ENCODE measurements at regions not wholly inside any gene's neighbourhood (a gene's known extent, or its start where the extent isn't known, plus 50 kb on each side); places are given as distances from the start of the nearest gene placed in this dataset.

DNA sequence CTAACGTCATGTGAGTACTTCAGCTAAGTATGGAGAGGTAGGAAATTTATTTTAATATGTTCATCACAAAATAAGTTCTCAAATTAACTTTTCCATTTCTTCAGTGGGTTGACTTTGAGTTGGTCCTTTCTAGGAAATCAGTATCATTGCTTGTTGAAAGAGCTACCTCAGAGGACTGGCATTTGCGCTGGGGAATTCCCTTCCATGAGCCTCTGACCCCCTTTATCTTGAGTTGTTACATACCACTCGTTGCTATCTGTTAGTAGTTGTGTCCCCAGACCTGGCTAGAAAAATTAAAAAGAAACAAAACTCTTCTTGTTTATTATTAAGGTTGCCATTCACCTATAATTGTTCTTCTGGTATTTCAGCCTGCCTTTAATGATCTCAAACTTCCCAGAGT, 96.8 kb upstream of the ROBO2 start:
- no peak for DNase-seq (ENCODE audit: low spot score)
- no peaks in the 10 kb centered on the region for H3K36me3 Mint-ChIP-seq (ENCODE audit: low read depth)
- H3K27me3 Mint-ChIP-seq (ENCODE audit: low read depth), result no peaks in the 10 kb centered on the region
- no peak overlapping the region for H3K27ac Mint-ChIP-seq (ENCODE audit: unreplicated experiment)
- H3K9me3 Mint-ChIP-seq (ENCODE audit: low read depth), result peaks cover 3% of the 10 kb centered on the region
- no peaks in the 10 kb centered on the region for H3K4me1 Mint-ChIP-seq (ENCODE audit: low read depth)
- H3K4me3 Mint-ChIP-seq (ENCODE audit: unreplicated experiment), result no peak overlapping the region
- TF ChIP-seq, protein P1, sequence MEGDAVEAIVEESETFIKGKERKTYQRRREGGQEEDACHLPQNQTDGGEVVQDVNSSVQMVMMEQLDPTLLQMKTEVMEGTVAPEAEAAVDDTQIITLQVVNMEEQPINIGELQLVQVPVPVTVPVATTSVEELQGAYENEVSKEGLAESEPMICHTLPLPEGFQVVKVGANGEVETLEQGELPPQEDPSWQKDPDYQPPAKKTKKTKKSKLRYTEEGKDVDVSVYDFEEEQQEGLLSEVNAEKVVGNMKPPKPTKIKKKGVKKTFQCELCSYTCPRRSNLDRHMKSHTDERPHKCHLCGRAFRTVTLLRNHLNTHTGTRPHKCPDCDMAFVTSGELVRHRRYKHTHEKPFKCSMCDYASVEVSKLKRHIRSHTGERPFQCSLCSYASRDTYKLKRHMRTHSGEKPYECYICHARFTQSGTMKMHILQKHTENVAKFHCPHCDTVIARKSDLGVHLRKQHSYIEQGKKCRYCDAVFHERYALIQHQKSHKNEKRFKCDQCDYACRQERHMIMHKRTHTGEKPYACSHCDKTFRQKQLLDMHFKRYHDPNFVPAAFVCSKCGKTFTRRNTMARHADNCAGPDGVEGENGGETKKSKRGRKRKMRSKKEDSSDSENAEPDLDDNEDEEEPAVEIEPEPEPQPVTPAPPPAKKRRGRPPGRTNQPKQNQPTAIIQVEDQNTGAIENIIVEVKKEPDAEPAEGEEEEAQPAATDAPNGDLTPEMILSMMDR (IDR thresholded peaks at IDR 0.05), result no peak

DNA sequence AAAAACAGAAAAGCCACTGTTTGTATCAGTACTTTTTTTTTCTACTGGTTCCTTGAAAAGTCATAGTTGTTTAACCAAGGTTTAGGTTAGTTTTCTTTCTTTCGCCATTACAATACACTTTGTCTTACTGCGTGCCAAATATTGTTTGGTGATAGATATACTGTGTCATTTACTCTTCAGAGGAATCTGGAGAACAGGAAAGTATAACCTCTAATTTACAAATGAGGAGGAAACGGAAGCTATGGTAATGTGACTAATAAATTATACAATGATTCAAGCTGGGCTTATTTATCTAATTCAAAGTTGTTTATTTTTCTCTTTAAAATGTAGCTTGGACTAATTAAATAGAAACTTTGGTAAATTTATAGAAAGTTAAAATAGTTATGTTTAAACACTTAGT, 96.2 kb upstream of the ROBO2 start:
- no peak overlapping the region for H3K27ac Mint-ChIP-seq (ENCODE audit: unreplicated experiment)
- H3K9me3 Mint-ChIP-seq (ENCODE audit: low read depth), result peaks cover 3% of the 10 kb centered on the region
- H3K4me1 Mint-ChIP-seq (ENCODE audit: low read depth), result no peaks in the 10 kb centered on the region
- TF ChIP-seq, protein P1 (IDR thresholded peaks at IDR 0.05), result no peak
- no peak overlapping the region for H3K4me3 Mint-ChIP-seq (ENCODE audit: unreplicated experiment)
- no peaks in the 10 kb centered on the region for H3K36me3 Mint-ChIP-seq (ENCODE audit: low read depth)
- no peaks in the 10 kb centered on the region for H3K27me3 Mint-ChIP-seq (ENCODE audit: low read depth)
- DNase-seq (ENCODE audit: low spot score), result no peak

DNA sequence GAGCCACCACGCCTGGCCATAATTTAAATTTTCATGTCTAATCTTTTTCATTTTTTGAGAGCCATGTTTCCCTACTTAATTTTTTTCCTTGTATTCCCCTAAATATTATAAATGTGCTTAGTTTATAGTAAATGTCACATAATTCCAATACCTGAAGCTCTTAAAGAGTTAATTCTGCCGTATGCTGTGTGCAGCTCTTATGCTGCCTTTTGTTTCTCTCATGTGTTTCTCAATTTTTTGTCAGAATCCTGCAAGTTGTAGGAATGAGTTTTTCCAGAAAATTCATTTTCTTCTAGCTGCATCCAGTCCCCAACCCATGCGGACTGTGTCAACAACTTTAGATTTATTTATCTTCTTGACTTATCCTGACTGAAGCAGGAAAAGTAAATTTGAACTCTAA, 90.9 kb upstream of the ROBO2 start:
- H3K27me3 Mint-ChIP-seq (ENCODE audit: low read depth), result no peaks in the 10 kb centered on the region
- H3K4me3 Mint-ChIP-seq (ENCODE audit: unreplicated experiment), result no peak overlapping the region
- no peaks in the 10 kb centered on the region for H3K36me3 Mint-ChIP-seq (ENCODE audit: low read depth)
- no peak overlapping the region for H3K27ac Mint-ChIP-seq (ENCODE audit: unreplicated experiment)
- no peaks in the 10 kb centered on the region for H3K9me3 Mint-ChIP-seq (ENCODE audit: low read depth)
- peaks cover 11% of the 10 kb centered on the region for H3K4me1 Mint-ChIP-seq (ENCODE audit: low read depth)
- TF ChIP-seq, protein P1 (IDR thresholded peaks at IDR 0.05), result no peak
- DNase-seq (ENCODE audit: low spot score), result no peak

DNA sequence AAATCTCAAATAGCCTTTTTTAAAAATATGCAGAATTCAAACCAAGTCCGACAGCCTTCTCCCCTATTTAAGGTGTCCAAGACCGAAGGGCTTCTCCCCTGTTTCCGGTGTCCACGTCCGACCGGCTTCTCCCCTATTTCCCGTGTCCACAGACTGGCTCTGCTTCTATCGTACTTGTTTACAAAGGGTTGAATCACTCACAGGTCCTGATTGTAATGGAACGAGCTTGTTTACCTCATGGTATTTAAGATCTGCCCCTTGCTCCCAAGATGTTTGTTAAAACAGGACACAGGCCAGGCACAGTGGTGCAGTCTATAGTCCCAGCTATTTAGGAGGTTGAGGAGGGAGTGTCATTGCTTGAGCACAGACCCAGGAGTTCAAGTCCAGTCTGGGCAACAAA, 90.4 kb upstream of the ROBO2 start:
- Mint-ChIP-seq H3K36me3 (ENCODE audit: low read depth) (no peaks in the 10 kb centered on the region), H3K4me3 (ENCODE audit: unreplicated experiment) (no peak overlapping the region), H3K4me1 (ENCODE audit: low read depth) (peaks cover 15% of the 10 kb centered on the region), H3K27ac (ENCODE audit: unreplicated experiment) (no peak overlapping the region), H3K9me3 (ENCODE audit: low read depth) (no peaks in the 10 kb centered on the region), H3K27me3 (ENCODE audit: low read depth) (no peaks in the 10 kb centered on the region)
- TF ChIP-seq, protein P1 (IDR thresholded peaks at IDR 0.05), result no peak
- DNase-seq (ENCODE audit: low spot score), result no peak

DNA sequence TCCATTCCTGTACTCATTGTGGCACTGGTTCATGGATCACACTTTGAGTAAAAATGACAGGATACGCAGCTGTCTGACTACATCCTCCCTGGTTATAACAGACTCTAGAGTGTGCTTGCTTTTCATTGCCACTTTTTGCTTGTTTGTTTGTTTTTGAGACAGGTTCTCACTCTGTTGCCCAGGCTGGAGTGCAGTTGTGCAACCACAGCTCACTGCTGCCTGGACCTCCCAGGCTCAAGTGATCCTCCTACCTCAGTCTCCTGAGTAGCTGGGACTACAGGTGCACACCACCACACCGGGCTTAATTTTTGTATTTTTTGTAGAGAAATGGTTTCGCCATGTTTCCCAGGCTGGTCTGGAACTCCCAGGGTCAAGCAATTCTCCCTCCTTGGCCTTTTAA, 89.3 kb upstream of the ROBO2 start:
- no peaks in the 10 kb centered on the region for H3K36me3 Mint-ChIP-seq (ENCODE audit: low read depth)
- H3K27me3 Mint-ChIP-seq (ENCODE audit: low read depth), result no peaks in the 10 kb centered on the region
- TF ChIP-seq, protein P1 (IDR thresholded peaks at IDR 0.05), result no peak
- H3K27ac Mint-ChIP-seq (ENCODE audit: unreplicated experiment), result no peak overlapping the region
- no peaks in the 10 kb centered on the region for H3K9me3 Mint-ChIP-seq (ENCODE audit: low read depth)
- no peak for DNase-seq (ENCODE audit: low spot score)
- peaks cover 25% of the 10 kb centered on the region for H3K4me1 Mint-ChIP-seq (ENCODE audit: low read depth)
- no peak overlapping the region for H3K4me3 Mint-ChIP-seq (ENCODE audit: unreplicated experiment)

All from chondrocyte (in vitro differentiated cells).